GM12873 (cell line): ENCODE measurements at regions not wholly inside any gene's neighbourhood (a gene's known extent, or its start where the extent isn't known, plus 50 kb on each side); places are given as distances from the start of the nearest gene placed in this dataset.

Source experiments
- CTCF ChIP-seq: IDR thresholded peaks from 2 replicates; pipeline ENCODE4 v1.5.1; 2012; ENCODE audit warnings: low read depth, mild to moderate bottlenecking, moderate library complexity, low read length, control low read depth; ENCODE audit not compliant: insufficient read depth; ENCODE audit errors: missing control alignments

GRCh38 chr5:68991279-68992084 is 102.3 kb upstream of the SLC30A5 start:
- no peak for TF ChIP-seq CTCF

- TF ChIP-seq CTCF: no peak
These were observed 99.2 kb upstream of the SLC30A5 start for GRCh38 chr5:68994645-68995044.

DNA sequence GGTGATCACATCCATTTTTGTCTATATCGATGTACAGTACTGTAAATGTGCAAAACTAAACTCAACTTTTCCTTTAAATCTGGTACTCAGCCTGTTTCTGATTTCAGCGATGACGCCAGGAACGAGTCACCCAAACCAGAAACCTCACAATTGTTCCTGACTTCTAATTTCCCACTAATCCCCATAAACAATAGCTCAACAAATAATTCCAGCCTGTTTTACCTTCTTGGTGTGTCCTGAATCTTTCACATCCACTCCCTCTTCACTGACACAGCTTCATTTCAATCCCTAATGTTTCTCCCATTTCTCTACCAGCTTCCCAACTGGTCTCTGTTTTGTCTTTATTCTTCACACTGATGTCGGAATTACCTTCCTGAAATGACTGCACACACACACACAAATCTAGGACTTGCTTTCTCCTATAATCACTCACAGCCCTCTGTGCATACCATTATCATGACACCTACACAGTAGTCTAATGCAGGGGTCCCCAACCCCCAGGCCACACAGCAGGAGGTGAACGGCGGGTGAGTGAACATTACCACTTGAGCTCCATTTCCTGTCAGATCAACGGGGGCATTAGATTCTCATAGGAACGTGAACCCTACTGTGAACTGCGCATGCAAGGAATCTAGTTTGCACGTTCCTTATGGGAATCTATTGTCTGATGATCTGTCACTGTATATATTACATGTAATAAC is 97.8 kb upstream of the SLC30A5 start:
- TF ChIP-seq CTCF: no peak

GRCh38 chr5:68999181-68999580 is 94.6 kb upstream of the SLC30A5 start:
- no peak for TF ChIP-seq CTCF

DNA sequence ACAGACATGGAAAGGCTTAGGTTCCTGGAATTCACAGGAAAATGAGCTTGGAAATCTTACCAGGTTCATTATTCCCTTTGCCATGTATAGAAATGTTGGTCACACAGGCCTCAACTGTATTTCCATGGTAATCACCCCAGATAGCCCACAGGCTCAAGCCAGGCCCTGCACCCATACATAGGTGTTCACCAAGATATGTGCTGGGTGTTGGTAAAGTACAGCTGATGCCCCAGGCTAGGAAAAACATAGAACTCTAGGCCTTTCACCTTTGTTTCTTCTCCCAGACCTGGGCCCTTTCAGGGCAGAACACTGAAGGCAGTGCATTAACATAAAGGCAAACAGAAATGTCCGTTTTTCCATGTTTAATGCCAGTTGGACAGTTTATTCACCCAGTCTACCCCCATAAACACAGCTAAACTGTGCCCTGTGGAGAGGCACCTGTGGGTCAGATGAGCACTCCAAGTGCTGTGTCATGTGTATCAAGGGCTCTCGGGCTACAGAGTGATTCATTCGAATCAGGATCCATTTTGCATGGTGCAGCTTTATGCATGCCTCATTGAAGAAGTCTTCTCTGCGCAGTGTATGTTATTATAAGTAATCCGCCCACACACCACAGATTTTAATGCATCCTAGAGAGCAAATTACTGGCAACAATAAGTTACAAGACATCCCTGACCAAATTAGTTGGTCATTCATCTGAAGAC is 93.4 kb upstream of the SLC30A5 start:
- no peak for TF ChIP-seq CTCF

- TF ChIP-seq CTCF: no peak
These were observed 92.9 kb upstream of the SLC30A5 start for GRCh38 chr5:69000949-69001348.

- no peak for TF ChIP-seq CTCF
These were observed 92.2 kb upstream of the SLC30A5 start for GRCh38 chr5:69001627-69002026.
